ENCODE measurements at regions not wholly inside any gene's neighbourhood (a gene's known extent, or its start where the extent isn't known, plus 50 kb on each side); places are given as distances from the start of the nearest gene placed in this dataset.
"Not testable (repeated sequence)": the region's sequence is repeated elsewhere in the genome, so short reads cannot be mapped to it uniquely, and the experiment has no call there.

DNA sequence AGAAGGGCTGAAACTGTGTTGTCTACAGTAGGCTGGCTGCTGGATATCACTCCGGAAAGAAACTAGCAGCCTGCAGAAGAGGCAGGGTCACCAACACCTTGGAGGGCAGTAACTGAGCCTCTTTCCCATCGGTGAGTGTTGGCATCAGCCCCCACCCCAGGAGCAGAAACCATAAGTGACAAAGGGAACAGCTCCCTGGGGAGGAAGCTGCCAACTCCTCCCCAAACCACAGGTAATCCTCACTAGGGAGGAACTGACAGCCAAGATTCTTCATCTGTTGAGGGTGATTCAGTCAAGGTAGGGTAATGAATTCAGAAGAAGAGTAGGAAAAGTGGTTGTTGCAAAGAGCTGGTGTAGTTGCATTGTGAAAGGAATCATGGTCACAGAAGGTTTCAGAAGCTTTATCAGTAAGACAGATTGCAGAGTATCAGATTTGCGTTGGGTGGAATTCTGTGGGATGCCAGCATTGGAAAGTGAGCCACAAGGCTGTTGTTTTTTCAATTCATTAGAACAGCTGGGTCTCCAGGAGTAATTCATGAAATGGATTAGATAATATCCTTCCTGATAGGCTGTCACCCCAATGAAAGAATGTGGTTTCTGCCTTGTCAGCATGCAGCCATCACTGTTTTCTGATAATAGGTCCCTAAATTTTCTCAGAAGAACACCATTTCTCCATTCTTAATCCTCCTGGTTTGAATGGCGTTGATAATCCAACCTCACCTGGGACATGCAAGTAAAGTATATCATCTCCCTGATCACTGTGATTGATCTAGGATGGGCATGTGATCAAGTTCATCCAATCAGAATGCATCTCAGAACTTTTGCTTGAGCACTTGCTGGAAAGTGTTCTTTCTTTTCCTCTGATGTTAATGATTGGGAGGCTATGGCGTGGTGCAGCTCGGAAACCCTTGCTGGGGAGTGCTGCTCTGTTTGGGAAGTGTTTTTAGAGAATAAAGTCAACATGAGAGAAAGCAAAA, 75.0 kb upstream of the CTBP2 start:
- ChIA-PET CTCF (interaction anchor here (1.4 kb wide), 1 partner anchor 14 kb away, joined by 3 read pairs; no protein-coding TSS in a partner anchor), POLR2A (no interaction called here), RAD21 (ENCODE audit: low non-redundant PET in 1 of 2, low total read pairs in 2 of 2, uncharacterized antibody in 2 of 2, unreplicated experiment in 2 of 2) (no interaction called here)
- no peak overlapping the region for H2AFZ ChIP-seq (ENCODE audit: low read depth, low read length, poor library complexity, severe bottlenecking)
- H4K20me1 ChIP-seq (ENCODE audit: insufficient read depth), result no peaks in the 10 kb centered on the region
- no peaks in the 10 kb centered on the region for H3K27me3 ChIP-seq (ENCODE audit: insufficient read depth, low read length)
- no peak overlapping the region for H3K9ac ChIP-seq (ENCODE audit: low read length)
- ATAC-seq, result no peak
- H3K79me2 ChIP-seq (ENCODE audit: insufficient read depth, low read length), result no peaks in the 10 kb centered on the region
- H3K27ac ChIP-seq (ENCODE audit: low read depth, low read length), result no peak overlapping the region
- no peak for DNase-seq (ENCODE audit: low read depth, low spot score)
- H3K4me1 ChIP-seq (ENCODE audit: control insufficient read depth in 1 of 2, insufficient read depth in 2 of 2, low read length in 2 of 2), result peaks cover 14 to 43% of the 10 kb centered on the region in 2 experiments
- no peak overlapping the region for H3K4me3 ChIP-seq (replicated peaks in 1 of 2; ENCODE audit: low read depth in 1 of 2, low read length in 2 of 2)
- H3K9me2 ChIP-seq (ENCODE audit: insufficient read depth), result no peaks in the 10 kb centered on the region
- no peak for TF ChIP-seq POLR2A (IDR thresholded peaks at IDR 0.05; ENCODE audit: borderline replicate concordance, extremely low read depth, insufficient read depth, insufficient read length)
- TF ChIP-seq SIN3A (IDR thresholded peaks at IDR 0.05; ENCODE audit: low read depth), result no peak
- TF ChIP-seq ZFX (IDR thresholded peaks at IDR 0.05), result no peak
- TF ChIP-seq CBX3 (IDR thresholded peaks at IDR 0.05; ENCODE audit: low read depth), result no peak
- TF ChIP-seq CEBPB (IDR thresholded peaks at IDR 0.05; ENCODE audit: low read depth), result no peak
- TF ChIP-seq ZNF274 (IDR thresholded peaks at IDR 0.05; ENCODE audit: low read depth, low read length), result no peak
- TF ChIP-seq FOSL1 (IDR thresholded peaks at IDR 0.05; ENCODE audit: low read depth), result no peak
- TF ChIP-seq, protein P1, sequence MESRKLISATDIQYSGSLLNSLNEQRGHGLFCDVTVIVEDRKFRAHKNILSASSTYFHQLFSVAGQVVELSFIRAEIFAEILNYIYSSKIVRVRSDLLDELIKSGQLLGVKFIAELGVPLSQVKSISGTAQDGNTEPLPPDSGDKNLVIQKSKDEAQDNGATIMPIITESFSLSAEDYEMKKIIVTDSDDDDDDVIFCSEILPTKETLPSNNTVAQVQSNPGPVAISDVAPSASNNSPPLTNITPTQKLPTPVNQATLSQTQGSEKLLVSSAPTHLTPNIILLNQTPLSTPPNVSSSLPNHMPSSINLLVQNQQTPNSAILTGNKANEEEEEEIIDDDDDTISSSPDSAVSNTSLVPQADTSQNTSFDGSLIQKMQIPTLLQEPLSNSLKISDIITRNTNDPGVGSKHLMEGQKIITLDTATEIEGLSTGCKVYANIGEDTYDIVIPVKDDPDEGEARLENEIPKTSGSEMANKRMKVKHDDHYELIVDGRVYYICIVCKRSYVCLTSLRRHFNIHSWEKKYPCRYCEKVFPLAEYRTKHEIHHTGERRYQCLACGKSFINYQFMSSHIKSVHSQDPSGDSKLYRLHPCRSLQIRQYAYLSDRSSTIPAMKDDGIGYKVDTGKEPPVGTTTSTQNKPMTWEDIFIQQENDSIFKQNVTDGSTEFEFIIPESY (IDR thresholded peaks at IDR 0.05; ENCODE audit: extremely low read depth, insufficient replicate concordance, low read length), result no peak
- no peaks in the 10 kb centered on the region for H3K36me3 ChIP-seq (ENCODE audit: control insufficient read depth in 1 of 2, insufficient read depth in 2 of 2, low read length in 2 of 2)
- H3K4me2 ChIP-seq (ENCODE audit: low read length), result no peak overlapping the region
- no TSS peak for BruUV-seq (replicated peaks)
- intact Hi-C loops (cut with micrococcal nuclease), result no loop called here
- H3K9me3 ChIP-seq (ENCODE audit: control insufficient read depth in 1 of 2, insufficient read depth in 1 of 2, low read depth in 1 of 2, low read length in 2 of 2), result peaks cover 11 to 18% of the 10 kb centered on the region in 2 experiments; a peak in 3 of 4 replicates

DNA sequence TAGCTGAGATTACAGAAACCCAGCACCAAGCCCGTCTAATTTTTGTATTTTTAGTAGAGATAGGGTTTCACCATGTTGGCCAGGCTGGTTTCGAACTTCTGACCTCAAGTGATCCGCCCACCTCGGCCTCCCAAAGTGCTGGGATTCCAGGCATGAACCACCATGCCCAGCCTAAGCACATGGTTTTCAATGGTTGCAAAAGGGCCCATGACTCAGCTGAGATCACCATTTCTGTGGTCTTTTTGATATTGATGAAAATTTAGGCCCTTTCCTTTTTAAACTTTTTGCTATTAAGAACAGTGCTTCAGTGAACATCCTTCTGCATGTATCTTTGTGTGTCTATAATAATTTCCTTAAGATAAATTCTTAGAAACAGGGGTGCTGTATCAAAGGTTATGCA, 74.2 kb upstream of the CTBP2 start:
- H4K20me1 ChIP-seq (ENCODE audit: insufficient read depth); RAD21 ChIA-PET (ENCODE audit: low non-redundant PET in 1 of 2, low total read pairs in 2 of 2, uncharacterized antibody in 2 of 2, unreplicated experiment in 2 of 2); H2AFZ ChIP-seq (ENCODE audit: low read depth, low read length, poor library complexity, severe bottlenecking); H3K9me2 ChIP-seq (ENCODE audit: insufficient read depth); H3K79me2 ChIP-seq (ENCODE audit: insufficient read depth, low read length); POLR2A ChIA-PET; H3K27me3 ChIP-seq (ENCODE audit: insufficient read depth, low read length); H3K4me3 ChIP-seq (replicated peaks in 1 of 2; ENCODE audit: low read depth in 1 of 2, low read length in 2 of 2); CTCF ChIA-PET; DNase-seq (ENCODE audit: low read depth, low spot score); BruUV-seq (replicated peaks); intact Hi-C loops (cut with micrococcal nuclease); H3K36me3 ChIP-seq (ENCODE audit: control insufficient read depth in 1 of 2, insufficient read depth in 2 of 2, low read length in 2 of 2); H3K27ac ChIP-seq (ENCODE audit: low read depth, low read length); H3K4me2 ChIP-seq (ENCODE audit: low read length); ATAC-seq; H3K9ac ChIP-seq (ENCODE audit: low read length): not testable (repeated sequence)
- H3K4me1 ChIP-seq (ENCODE audit: control insufficient read depth in 1 of 2, insufficient read depth in 2 of 2, low read length in 2 of 2), result peaks cover 14 to 43% of the 10 kb centered on the region in 2 experiments
- peaks cover 11 to 14% of the 10 kb centered on the region in 2 experiments; a peak in 3 of 4 replicates for H3K9me3 ChIP-seq (ENCODE audit: control insufficient read depth in 1 of 2, insufficient read depth in 1 of 2, low read depth in 1 of 2, low read length in 2 of 2)

Data from HCT116 (cell line).